CD14-positive monocyte (primary cell): ENCODE measurements at regions not wholly inside any gene's neighbourhood (a gene's known extent, or its start where the extent isn't known, plus 50 kb on each side); places are given as distances from the start of the nearest gene placed in this dataset.

Experiments used
- DNase-seq, 3 donors: peaks; one replicate each; pipeline ENCODE4 v3.0.0-alpha.2; 2011 to 2022
- H2AFZ ChIP-seq: 2 replicates; pipeline ENCODE4 v1.6.0; 2012; ENCODE audit warnings: mild to moderate bottlenecking, low read depth, low read length, inconsistent platforms; ENCODE audit not compliant: insufficient read depth, poor library complexity, severe bottlenecking
- H3K27ac ChIP-seq, 2 donors: 1 replicate in 1 of 2; 2 replicates in 1 of 2; pipeline ENCODE4 v1.5.1; 2012 to 2013; ENCODE audit warnings: low read length in 2 of 2, control low read depth in 1 of 2, inconsistent platforms in 1 of 2, low read depth in 1 of 2, mild to moderate bottlenecking in 1 of 2
- H3K27me3 ChIP-seq, 2 donors: one replicate each; pipeline versions ENCODE4 v1.6.0 to v1.6.1; 2011 to 2013; ENCODE audit warnings: low read length in 2 of 2; ENCODE audit not compliant: control insufficient read depth in 2 of 2, insufficient read depth in 2 of 2
- H3K36me3 ChIP-seq, 2 donors: replicated peaks in 1 of 2; 1 replicate in 1 of 2; 2 replicates in 1 of 2; pipeline versions ENCODE4 v1.5.1 to v1.6.1; 2012 to 2013; ENCODE audit warnings: low read length in 2 of 2, control low read depth in 1 of 2, inconsistent platforms in 1 of 2, mild to moderate bottlenecking in 1 of 2; ENCODE audit not compliant: insufficient read depth in 2 of 2, control insufficient read depth in 1 of 2
- H3K4me1 ChIP-seq, 2 donors: 1 replicate in 1 of 2; 2 replicates in 1 of 2; pipeline versions ENCODE4 v1.5.1 to v1.6.1; 2012 to 2013; ENCODE audit warnings: low read length in 2 of 2, control low read depth in 1 of 2, inconsistent platforms in 1 of 2, mild to moderate bottlenecking in 1 of 2, moderate library complexity in 1 of 2; ENCODE audit not compliant: insufficient read depth in 2 of 2, control insufficient read depth in 1 of 2
- H3K4me2 ChIP-seq: replicated peaks from 2 replicates; pipeline ENCODE3; 2012; ENCODE audit warnings: low read length, moderate library complexity, mild to moderate bottlenecking; ENCODE audit not compliant: poor library complexity, severe bottlenecking; ENCODE audit errors: extremely low read depth
- H3K4me3 ChIP-seq, 3 experiments: fragments of 200-600 bp in 1 of 3; sonication (generic) in 1 of 3; replicated peaks in 1 of 3; 1 replicate in 2 of 3; 2 replicates in 1 of 3; pipeline ENCODE4 v1.5.1; 2011 to 2013; ENCODE audit warnings: low read length in 3 of 3, mild to moderate bottlenecking in 3 of 3, control low read depth in 2 of 3, low read depth in 2 of 3, inconsistent platforms in 1 of 3, moderate library complexity in 1 of 3
- H3K79me2 ChIP-seq: 2 replicates; pipeline ENCODE4 v1.6.0; 2012; ENCODE audit warnings: mild to moderate bottlenecking, control low read depth, inconsistent platforms, low read length, moderate library complexity; ENCODE audit not compliant: insufficient read depth
- H3K9ac ChIP-seq: 2 replicates; pipeline ENCODE4 v1.6.0; 2017; ENCODE audit warnings: low read length, mild to moderate bottlenecking; ENCODE audit not compliant: insufficient read depth, poor library complexity, severe bottlenecking
- H3K9me3 ChIP-seq, 2 donors: replicated peaks in 1 of 2; 1 replicate in 1 of 2; 2 replicates in 1 of 2; pipeline versions ENCODE4 v1.5.1 to v1.6.1; 2012 to 2013; ENCODE audit warnings: low read length in 2 of 2, control low read depth in 1 of 2; ENCODE audit not compliant: control insufficient read depth in 1 of 2, insufficient read depth in 1 of 2
- H4K20me1 ChIP-seq: 2 replicates; pipeline ENCODE4 v1.6.0; 2012; ENCODE audit warnings: mild to moderate bottlenecking, low read length, control low read depth, moderate library complexity; ENCODE audit not compliant: insufficient read depth
- H3K27ac Mint-ChIP-seq, 7 donors: one replicate each; pipeline ENCODE4 v1.8.0; 2020; ENCODE audit warnings: mild to moderate bottlenecking in 7 of 7, mixed read lengths in 7 of 7, moderate library complexity in 6 of 7, inconsistent platforms in 2 of 7
- H3K27me3 Mint-ChIP-seq, 3 donors: one replicate each; pipeline ENCODE4 v1.8.0; 2021 to 2022; ENCODE audit warnings: low read depth in 3 of 3, mild to moderate bottlenecking in 3 of 3, mixed read lengths in 3 of 3, moderate library complexity in 3 of 3, inconsistent platforms in 1 of 3
- H3K36me3 Mint-ChIP-seq, 2 donors: one replicate each; pipeline ENCODE4 v1.8.0; 2020; ENCODE audit warnings: mixed read lengths in 2 of 2, inconsistent platforms in 1 of 2, mild to moderate bottlenecking in 1 of 2
- H3K4me1 Mint-ChIP-seq: one replicate; pipeline ENCODE4 v1.8.0; 2020; ENCODE audit warnings: mild to moderate bottlenecking, mixed read lengths
- H3K4me3 Mint-ChIP-seq, 2 donors: one replicate each; pipeline ENCODE4 v1.8.0; 2020; ENCODE audit warnings: mild to moderate bottlenecking in 2 of 2, mixed read lengths in 2 of 2, moderate library complexity in 1 of 2
- H3K9me3 Mint-ChIP-seq, 7 donors: one replicate each; pipeline ENCODE4 v1.8.0; 2020 to 2022; ENCODE audit warnings: mixed read lengths in 7 of 7, mild to moderate bottlenecking in 6 of 7, moderate library complexity in 6 of 7, inconsistent platforms in 2 of 7
- CTCF ChIP-seq: fragments of 200-600 bp; IDR thresholded peaks from one replicate; pipeline ENCODE4 v1.8.0; 2022; ENCODE audit warnings: antibody characterized with exemption, mild to moderate bottlenecking
- WGBS: methylation state at CpG from one replicate; pipeline ENCODE4 v1.1.5; 2013; ENCODE audit warnings: missing lambda C conversion rate; ENCODE audit not compliant: insufficient coverage; 5-methylcytosine and 5-hydroxymethylcytosine counted together
- intact Hi-C, 2 donors: fragments of 100-400 bp; cut with micrococcal nuclease; formaldehyde crosslinking; loops; one replicate each; pipeline versions ENCODE4 v1.15.0 to v1.15.1; 2023

GRCh38 chr4:63788271-63788670 is 621.0 kb downstream of the TECRL start:
- Histone ChIP-seq H3K4me1 (no peaks in the 10 kb centered on the region), H3K36me3 (no peaks in the 10 kb centered on the region), H2AFZ (no peak overlapping the region), H3K79me2 (no peaks in the 10 kb centered on the region), H3K9me3 (no peaks in the 10 kb centered on the region), H3K27me3 (no peaks in the 10 kb centered on the region), H3K9ac (no peak overlapping the region), H4K20me1 (no peaks in the 10 kb centered on the region), H3K4me2 (no peak overlapping the region), H3K27ac (no peak overlapping the region), H3K4me3 (no peak overlapping the region)
- no peak overlapping the region for H3K27ac Mint-ChIP-seq
- TF ChIP-seq CTCF = no peak
- no peaks in the 10 kb centered on the region for H3K27me3 Mint-ChIP-seq
- DNase-seq = no peak
- H3K4me1 Mint-ChIP-seq = no peaks in the 10 kb centered on the region
- intact Hi-C loops = no loop called here
- WGBS = no CpG with 5 or more reads among the region's 1 CpG
- no peaks in the 10 kb centered on the region for H3K36me3 Mint-ChIP-seq
- peaks cover 0 to 7% (median 2%) of the 10 kb centered on the region in 7 donors for H3K9me3 Mint-ChIP-seq
- H3K4me3 Mint-ChIP-seq = no peak overlapping the region

GRCh38 chr4:63787326-63787725 is 621.9 kb downstream of the TECRL start:
- 60% methylated on average over 1 of the region's 1 CpG for WGBS
- Histone ChIP-seq H4K20me1 (no peaks in the 10 kb centered on the region), H3K79me2 (no peaks in the 10 kb centered on the region), H3K27ac (no peak overlapping the region), H3K9ac (no peak overlapping the region), H3K36me3 (no peaks in the 10 kb centered on the region), H2AFZ (no peak overlapping the region), H3K4me3 (no peak overlapping the region), H3K4me1 (no peaks in the 10 kb centered on the region), H3K9me3 (no peaks in the 10 kb centered on the region), H3K27me3 (no peaks in the 10 kb centered on the region), H3K4me2 (no peak overlapping the region)
- TF ChIP-seq CTCF = no peak
- no peaks in the 10 kb centered on the region for H3K36me3 Mint-ChIP-seq
- H3K9me3 Mint-ChIP-seq = peaks cover 0 to 7% (median 0%) of the 10 kb centered on the region in 7 donors
- H3K27ac Mint-ChIP-seq = no peak overlapping the region
- no peaks in the 10 kb centered on the region for H3K4me1 Mint-ChIP-seq
- intact Hi-C loops = no loop called here
- no peak overlapping the region for H3K4me3 Mint-ChIP-seq
- no peaks in the 10 kb centered on the region for H3K27me3 Mint-ChIP-seq
- no peak for DNase-seq
